ENCODE measurements at regions not wholly inside any gene's neighbourhood (a gene's known extent, or its start where the extent isn't known, plus 50 kb on each side); places are given as distances from the start of the nearest gene placed in this dataset.
"Not testable (repeated sequence)": the region's sequence is repeated elsewhere in the genome, so short reads cannot be mapped to it uniquely, and the experiment has no call there.

DNA sequence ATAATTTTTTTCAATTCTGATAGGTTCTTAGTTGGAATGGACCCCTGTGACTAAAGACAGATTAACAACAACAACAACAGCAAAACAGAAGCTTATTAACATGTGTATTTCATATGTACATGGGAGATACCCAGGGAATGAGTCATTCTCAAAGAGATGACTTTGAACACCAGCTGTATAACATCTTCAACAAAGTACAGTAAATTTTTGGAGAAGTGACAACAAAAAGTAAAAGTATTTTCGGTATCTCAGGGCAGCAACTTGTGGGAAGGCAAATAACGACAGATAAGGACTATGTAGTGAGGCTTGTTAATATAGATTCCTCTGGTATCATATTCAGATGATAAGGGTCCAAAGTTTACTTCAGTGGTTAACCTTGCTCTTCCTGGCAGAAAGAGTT is 573.4 kb upstream of the RAG2 start:
- no peak for DNase-seq (ENCODE audit: low spot score)

DNA sequence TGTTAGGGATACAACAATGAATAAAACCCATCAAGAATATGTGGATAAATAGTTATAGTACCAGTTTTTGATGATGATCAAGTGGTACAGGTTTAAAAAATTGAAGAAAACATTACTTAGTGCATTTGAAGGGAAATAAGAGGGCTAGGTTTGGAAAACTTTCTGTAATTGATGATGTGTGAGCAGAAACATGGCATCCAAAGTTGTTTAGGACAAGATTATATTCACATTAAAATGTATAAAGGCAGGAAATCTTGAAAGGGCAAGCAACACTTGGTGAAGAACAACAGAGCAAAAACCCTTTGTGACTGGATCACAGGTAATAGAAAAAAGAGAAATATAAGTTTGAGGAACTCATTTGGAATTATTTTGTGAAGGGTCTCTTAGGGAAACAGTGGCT is 572.3 kb upstream of the RAG2 start:
- DNase-seq (ENCODE audit: low spot score) = no peak

DNA sequence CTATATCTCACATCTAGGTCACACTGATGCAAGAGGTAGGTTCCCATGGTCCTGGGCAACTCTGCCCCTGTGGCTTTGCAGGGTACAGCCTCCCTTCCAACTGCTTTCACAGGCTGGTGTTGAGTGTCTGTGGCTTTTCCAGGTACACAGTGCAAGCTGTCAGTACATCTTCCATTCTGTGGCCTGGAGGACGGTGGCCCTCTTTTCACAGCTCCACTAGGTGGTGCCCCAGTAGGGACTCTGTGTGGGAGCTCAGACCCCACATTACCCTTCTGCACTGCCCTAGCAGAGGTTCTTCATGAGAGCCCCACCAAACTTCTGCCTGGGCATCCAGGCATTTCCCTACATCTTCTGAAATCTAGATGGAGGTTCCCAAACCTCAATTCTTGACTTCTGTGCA is 547.4 kb upstream of the RAG2 start:
- DNase-seq (ENCODE audit: low spot score) = not testable (repeated sequence)

DNA sequence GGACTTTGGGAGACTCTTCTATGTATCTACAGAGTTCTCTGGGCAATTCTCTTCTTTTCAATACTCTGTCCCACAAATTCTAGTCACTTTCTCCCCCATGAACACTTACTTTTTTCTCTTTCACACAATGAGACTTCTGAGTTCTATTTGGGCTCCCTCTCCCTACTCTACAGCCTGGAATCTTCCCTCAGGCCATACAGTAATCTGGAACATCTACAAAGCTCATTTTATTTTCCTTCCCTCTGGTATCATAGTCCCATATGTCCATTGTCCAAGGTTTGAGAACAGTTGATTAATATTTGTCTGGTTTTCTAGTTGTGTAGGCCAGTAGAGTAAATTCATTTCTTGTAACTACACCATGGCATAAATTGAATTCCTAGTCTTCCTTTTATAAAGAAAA is 544.6 kb upstream of the RAG2 start:
- no peak for DNase-seq (ENCODE audit: low spot score)

DNA sequence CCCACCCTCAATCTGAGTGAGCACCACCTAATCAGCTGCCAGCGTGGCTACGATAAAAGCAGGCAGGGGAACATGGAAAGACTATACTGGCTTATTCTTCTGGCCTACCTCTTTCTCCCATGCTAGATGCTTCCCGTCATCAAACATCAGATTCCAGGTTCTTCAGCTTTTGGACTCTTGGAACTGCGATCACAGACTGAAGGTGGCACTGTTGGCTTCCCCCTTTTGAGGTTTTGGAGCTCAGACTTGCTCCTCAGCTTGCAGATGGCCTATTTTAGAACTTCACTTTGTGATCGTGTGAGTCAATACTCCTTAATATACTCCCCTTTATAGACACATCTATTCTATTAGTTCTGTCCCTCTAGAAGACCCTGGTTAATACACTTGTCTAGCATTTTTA is 543.7 kb upstream of the RAG2 start:
- no peak for DNase-seq (ENCODE audit: low spot score)

DNA sequence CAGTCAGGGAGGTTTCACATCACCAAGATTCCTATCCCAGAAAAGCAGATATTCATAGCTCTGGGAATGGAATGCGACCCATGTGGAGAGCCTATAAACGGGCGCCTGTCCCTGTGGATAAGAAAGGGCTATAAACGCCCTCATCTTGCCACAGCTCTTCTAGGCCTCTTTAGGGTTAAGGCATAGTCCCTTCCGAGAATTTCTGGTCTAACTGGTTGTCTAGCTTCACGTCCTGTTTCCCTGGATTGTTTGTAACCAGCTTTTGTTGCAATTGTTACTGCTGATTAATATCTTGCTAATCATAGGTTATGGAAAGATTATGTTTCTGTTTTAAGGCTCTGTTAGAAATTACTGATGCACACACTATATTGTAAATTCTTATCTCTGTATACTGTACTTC is 537.6 kb upstream of the RAG2 start:
- DNase-seq (ENCODE audit: low spot score) = not testable (repeated sequence)

DNA sequence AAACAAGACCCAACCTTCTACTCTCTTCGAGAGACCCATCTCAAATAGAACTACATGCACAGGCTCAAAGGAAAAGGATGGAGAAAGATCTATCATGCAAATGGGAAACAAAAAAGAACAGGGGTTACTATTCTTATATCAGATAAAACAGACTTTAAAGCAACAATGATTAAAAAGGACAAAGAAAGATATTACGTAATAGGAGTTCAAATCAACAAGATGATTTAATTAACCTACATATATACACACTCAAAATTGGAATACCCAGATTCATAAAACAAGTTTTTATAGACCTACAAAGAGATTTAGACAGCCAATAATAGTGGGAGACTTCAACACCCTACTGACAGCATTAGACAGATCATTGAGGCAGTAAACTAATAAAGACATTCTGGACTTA is 536.6 kb upstream of the RAG2 start:
- no peak for DNase-seq (ENCODE audit: low spot score)

DNA sequence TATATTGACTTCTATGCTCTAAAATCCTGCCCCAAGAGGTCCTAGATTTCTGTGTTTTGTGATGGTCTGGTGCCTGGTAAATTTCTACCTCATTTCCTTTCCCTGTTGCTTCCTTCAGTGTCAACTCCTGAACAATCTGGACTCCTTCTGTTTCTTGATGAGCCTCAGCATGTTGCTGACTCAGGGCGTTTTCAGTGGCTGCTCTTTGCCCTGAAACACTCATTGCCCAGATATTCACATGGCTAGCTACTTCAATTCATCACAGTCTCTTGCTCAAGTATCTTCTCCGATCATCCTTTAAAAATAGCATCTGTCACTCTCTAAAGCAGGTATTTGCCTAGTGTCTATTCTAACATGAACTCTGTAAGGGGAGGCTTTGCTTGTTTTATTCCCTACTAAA is 526.3 kb upstream of the RAG2 start:
- DNase-seq (ENCODE audit: low spot score) = no peak

DNA sequence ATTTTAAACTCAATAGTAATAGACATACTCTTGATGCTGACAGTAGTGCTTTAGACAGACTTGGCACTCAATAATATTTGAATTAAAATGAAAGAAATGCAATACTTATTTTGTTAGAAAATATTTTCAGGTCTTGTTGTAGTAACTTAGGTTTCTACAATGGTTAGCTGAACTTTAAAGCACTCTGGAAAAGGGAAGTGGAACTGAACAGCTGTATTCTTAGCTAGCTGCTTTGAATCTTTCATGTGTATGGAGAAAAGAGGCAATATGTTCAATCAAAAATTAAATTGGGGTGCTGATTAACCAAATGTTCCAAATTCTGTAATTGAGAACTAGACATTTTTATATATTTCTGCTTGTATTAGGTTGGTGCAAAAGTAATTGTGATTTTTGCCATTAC is 517.9 kb upstream of the RAG2 start:
- no peak for DNase-seq (ENCODE audit: low spot score)

DNA sequence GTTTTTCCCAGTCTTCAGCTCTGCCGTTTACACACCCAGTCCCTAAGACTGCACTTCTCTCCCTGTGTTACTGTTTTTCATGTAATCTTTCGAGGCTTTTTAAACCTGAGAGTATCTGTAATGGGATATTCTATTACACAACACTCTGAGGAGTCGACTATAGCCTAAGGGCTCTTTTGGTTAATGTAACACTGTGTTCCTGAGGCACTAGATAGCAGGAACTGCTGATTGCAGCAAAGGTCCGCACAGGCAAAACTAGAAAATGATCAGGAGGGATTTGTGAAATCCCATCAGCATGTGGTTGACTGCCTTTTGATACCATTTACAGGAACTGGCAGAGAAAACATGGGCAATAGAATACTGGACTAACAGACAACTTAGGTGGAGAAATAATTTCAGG is 512.3 kb upstream of the RAG2 start:
- DNase-seq (ENCODE audit: low spot score) = no peak

DNA sequence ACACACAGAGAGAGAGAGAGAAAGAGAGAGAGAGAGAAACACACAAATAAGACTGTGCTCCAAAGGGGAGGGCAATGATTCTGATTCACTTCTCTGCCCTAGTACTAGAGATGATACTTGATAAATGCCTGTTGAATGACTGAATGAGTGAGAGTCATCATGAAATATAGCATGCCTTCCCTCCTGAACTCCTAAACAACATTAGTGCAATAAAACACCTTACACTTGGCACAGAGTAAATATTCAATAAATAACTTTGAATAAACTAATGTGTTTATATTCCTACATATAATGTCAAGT is 511.2 kb upstream of the RAG2 start:
- no peak for DNase-seq (ENCODE audit: low spot score)

DNA sequence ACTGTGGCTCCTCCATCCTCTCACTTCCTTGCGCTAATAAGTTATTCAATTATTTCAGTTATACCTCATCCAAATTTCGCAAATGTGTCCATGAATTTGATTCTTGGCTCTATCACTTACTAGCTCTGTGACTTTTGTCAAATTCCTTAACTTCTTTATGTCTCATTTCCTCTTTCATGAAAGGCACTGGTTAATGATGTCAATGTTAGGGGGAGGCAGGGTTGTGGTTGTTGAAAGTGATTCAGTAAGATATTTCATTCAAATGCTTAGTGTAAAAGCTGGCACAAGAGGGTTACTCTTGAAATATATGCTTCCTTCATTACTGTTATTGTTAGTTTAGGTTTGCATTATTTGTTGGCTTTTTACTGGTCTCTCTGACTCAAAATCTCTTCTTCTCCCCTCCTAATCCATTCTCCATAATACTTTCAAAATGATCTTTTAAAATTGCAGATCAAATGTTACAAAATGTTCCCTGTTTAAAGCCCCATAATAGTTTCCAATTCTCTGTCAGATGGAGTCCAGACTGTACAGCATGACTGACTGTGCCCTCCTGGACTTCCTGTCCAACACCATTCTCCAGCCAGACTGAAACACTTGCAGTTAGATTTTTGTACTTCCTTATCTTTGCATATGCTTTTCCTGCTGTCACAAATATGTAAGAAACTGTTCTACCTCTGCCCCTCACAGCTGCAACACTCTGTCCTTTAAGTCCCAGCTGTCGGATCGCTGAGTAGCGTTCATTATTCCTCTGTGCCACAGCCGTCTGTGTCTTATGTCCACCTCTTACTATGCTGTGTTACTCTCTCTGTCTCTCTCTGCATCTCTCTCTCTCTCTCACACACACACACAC is 510.6 kb upstream of the RAG2 start:
- DNase-seq (ENCODE audit: low spot score) = no peak

DNA sequence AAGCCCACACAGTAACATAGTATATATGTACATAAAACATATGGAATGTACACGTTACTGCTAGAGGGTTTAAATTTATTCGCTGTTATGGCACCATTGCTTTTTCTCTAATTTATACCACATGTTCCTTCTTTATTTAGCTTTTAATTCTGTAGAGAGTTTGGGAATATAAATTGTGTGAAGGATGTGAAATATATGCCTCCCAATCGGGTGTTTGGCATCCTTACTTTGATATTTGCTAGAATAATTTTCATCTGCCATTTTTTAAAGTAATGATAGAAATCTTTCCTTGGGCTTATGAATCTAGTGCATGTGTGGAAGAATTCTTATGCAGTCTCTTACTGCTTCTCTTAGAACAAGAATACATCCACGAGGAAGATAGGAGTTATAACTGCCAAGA is 509.8 kb upstream of the RAG2 start:
- no peak for DNase-seq (ENCODE audit: low spot score)

DNA sequence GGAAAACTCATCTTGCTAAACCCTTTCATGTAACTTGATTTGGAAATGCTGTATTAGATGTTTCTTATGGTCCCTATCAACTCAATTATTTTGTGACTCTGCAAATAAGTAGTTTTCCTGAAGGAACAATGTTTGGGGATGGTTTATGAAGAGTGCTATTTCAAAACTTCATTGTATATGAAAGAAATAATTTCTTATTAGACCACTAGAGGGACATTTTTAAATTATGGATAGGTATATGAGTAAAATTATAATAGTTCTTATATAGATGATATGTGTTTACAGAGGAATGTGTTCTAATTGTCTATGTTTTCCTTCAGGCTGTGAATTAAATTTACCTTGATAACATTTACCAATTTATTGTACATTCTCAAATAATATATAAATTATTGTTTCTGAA is 509.4 kb upstream of the RAG2 start:
- no peak for DNase-seq (ENCODE audit: low spot score)

DNA sequence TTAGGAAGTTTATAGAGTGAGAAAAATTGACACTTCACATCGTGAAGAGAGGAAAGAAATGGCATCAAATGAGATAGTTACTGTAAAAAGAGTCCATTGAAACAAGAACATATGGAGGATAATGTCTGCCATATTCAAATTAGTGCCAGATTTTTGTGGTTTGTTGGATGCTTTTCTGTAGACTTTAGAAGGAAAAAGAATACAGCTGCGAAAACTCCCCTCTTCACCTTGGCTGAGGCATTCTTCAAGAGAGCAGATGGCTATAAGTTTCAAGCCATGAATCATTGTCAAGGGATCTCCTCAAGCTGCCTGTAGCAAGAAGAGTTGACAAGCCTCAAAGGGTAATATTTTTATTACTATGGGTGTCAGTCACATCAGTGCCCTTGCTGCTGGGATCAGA is 507.4 kb upstream of the RAG2 start:
- no peak for DNase-seq (ENCODE audit: low spot score)

DNA sequence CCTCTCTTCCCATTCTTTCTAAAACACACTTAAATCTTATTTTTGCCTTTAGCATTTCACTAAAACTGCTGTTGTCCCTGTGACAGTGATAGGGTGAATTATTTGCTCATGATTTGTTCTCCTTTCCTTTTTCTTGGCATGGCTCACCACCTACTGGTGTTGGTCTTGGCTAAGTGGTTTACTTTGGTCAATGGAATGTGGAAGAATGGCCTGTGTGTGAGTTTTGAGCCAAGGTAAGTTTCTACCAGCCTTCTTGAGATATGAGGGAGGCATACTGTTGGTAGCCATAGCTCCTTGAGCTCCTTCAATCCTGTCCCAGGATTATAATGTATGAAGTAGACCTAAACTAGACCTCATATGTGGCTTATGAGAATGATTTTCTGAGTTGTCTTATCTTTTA is 506.3 kb upstream of the RAG2 start:
- no peak for DNase-seq (ENCODE audit: low spot score)

DNA sequence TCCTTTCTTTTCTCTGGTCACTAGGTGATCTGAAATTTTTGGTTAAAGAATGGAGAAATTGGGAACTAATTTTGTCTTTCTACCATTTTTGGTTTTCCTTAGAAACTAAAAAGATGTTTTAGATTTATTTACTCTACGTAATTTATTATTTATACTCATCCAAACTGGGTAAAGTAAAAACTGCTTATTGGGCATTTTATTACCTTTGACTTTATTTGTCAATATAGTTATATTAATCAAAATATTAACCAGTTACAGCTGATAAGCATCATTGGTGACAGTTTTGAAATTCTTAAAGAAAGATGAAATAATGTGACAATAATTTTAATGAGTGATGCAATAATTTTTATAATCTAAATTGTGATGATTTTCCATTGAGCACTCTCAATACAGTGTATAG is 502.0 kb upstream of the RAG2 start:
- DNase-seq (ENCODE audit: low spot score) = no peak

DNA sequence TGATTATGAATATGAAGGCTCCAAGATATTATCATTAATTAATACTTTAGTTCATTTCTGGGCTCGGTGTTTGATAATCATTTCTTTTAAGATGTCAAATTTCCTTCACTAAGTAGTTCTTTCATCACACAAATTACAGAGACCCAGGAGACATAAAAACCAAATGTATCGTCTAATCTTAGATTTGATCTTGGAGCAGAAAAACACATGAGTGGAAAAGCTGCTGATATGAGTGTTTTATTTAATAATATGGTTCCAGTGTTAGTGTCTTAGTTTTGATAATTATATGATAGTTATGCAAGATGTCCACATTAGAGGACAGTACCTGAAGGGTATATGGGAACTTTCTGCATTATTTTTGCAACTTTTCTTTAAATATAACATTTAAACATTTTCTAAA is 494.5 kb upstream of the RAG2 start:
- DNase-seq (ENCODE audit: low spot score) = no peak

DNA sequence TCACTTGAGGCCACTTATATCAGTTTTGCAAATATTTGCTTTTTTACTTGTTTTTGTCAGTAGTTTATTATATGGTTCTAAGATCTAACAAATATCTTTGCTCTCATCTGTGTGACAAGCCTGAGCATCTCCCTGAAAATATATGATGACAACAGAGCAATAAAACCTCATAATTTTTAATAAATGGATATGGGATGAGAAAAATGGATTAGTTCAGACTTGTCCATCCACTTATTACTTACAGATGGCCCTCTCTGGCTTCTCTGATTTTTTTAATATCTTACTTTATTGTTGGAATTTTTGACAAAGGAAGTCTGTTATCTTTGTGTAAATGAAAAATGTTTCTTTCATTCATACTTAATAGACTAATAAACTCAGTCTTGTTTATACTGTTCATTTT is 491.4 kb upstream of the RAG2 start:
- DNase-seq (ENCODE audit: low spot score) = no peak

DNA sequence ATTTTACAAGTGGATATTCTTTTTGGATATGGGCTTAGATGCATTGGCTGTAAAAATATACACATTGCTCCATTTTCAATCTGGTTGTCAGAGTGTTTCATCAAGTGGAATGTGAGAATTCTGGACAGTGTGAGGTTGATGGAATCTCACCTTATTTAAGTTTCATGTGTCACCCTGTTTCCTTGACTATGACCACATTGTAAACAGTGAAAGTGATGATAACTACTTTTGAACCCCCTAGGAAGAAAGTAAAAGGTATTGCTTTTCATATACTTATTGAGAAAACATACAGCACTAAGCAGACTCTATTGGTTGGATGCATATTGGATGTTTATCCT is 490.5 kb upstream of the RAG2 start:
- no peak for DNase-seq (ENCODE audit: low spot score)

DNA sequence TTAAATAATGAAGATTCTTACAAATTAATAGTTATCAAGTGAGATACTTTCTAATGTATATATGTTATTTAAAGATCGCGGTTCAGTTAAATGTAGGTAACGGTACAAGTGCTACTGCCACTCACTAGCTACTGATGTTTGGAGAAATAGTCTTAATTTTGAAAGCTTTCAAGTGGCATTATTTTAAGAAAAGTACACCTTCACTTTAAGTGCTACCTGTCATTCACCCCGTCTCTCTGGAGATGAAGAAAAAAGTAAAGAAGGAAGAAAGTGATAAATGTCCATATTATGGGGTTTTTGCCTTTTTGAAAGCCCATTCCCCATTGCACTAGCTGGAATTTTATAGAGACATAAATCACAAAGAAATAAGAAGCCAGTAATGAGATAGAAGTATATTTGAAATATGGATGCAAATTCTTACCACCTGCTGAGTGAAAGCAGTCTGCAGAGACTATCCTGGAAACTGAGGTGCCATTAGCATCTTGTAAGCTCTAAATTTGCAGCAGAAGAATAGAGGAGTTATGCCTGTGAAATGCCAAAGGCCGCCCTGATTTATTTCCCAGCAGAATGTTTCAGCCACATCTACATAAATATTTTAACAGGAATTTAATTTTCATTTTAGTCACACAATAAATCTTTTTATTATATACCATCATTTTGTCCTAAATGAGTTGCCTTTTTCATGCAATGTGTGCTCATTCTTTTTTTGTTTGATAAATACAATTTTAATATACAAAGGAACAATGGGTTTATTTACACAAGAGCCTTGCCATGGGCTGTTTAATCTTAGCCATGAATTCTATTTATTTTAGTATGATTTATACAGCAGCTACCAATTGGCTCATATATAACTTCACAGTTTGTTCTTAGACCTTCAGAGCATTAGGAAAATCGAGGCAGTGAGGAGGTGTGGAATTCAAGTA is 489.9 kb upstream of the RAG2 start:
- no peak for DNase-seq (ENCODE audit: low spot score)

DNA sequence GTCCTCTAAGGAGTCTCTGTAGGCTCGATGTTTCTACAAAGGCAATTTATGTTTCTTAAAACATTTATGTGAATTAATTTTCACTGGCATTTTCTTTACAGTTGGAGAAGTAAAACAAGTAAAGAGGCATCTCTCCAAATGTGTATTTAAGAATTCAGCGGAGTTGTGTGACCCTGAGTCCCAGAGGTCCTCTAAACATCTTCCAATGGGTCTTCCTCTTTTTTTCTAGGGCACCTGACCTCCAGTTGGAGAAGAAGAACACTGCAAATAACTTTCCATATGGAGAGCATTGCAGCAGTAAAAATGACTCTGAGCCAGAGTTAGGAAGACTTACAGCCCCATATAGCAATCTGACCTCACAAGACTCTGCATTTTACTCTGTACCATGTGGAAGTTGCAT is 480.5 kb upstream of the RAG2 start:
- DNase-seq (ENCODE audit: low spot score) = no peak

DNA sequence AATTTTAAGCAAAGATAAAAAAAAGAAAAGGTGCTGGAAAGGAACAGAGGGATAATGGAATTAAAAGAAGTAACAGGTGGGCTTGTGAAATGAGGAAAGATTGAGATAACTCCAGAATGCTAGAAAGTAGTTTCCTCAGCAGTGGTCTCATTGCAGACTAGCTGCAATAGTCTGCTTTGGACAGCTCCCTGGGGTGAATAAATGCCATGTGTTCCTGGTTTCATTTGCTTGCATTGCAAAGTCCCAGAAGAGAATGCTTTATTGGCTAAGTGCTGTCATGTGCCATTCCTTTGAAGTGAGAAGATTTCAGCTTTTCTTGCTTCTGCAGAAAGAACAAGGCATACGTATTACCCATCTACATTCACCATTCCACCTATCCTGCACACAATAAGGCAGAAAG is 478.8 kb upstream of the RAG2 start:
- no peak for DNase-seq (ENCODE audit: low spot score)

DNA sequence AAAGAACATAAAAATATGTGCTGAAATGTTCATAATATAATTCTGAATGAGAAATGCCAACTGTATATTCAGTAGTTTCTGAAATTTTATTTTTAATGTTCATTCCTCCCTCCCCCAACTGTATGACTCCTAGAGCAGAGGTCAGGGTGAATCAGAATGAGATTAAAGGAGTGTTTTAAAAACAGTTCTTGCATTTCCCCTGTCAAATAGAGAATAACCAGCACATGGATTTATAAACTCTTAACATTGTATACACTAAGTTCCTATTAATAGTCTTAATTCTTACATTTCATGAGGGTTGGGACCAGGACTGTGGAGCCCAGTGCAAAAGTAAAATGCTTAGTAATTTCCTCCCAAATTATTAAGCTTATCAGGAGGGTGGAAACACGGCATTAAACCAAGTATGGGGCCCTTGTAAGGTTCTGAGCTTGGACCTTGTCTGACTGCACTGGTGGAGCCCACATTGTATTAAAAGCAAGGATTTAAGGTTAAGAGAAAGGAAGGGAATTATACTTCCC is 474.6 kb upstream of the RAG2 start:
- no peak for DNase-seq (ENCODE audit: low spot score)
